ENCODE measurements at regions not wholly inside any gene's neighbourhood (a gene's known extent, or its start where the extent isn't known, plus 50 kb on each side); places are given as distances from the start of the nearest gene placed in this dataset.

GRCh38 chr1:59046134-59046533, 250.8 kb upstream of the FGGY start:
- peak overlapping the region; percentile 87 for H3K27ac Mint-ChIP-seq (ENCODE audit: low read depth)
- no peaks in the 10 kb centered on the region for H3K9me3 Mint-ChIP-seq

GRCh38 chr1:59046730-59047157, 250.2 kb upstream of the FGGY start:
- DNase-seq (ENCODE audit: low spot score in 2 of 2) (peak; percentile 17 to 31), ATAC-seq (replicated peaks; ENCODE audit: extremely low read depth, poor library complexity, severe bottlenecking) (peak; percentile 86)

More at GRCh38 chr1:59046134-59046533, 250.8 kb upstream of the FGGY start:
- DNase-seq (ENCODE audit: low spot score in 2 of 2), result no peak
- no peak for ATAC-seq (replicated peaks; ENCODE audit: extremely low read depth, poor library complexity, severe bottlenecking)
- Mint-ChIP-seq H3K4me3 (peak overlapping the region; percentile 51), H3K4me1 (peaks cover 43% of the 10 kb centered on the region), H3K27me3 (no peaks in the 10 kb centered on the region), H3K36me3 (ENCODE audit: insufficient read depth) (no peaks in the 10 kb centered on the region)

DNA sequence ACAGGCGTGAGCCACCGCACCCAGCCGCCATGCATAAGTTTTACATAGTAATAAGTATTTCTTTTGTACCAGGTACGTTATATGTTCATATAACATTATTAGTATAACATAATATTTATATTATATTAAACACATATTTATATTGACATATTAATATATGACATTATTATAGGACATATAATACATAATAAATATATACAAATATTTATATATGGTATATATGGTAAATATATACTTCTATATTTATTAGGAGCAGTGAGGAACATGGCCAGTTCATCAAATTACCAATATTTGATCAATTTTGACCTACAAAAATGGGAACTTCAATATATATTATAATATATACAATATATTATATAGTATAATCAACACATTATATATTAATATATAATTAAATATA, 245.9 kb upstream of the FGGY start:
- Mint-ChIP-seq H3K4me1 (peaks cover 19% of the 10 kb centered on the region), H3K9me3 (no peaks in the 10 kb centered on the region), H3K36me3 (ENCODE audit: insufficient read depth) (no peaks in the 10 kb centered on the region)

More at GRCh38 chr1:59046730-59047157, 250.2 kb upstream of the FGGY start:
- no peaks in the 10 kb centered on the region for H3K9me3 Mint-ChIP-seq
- H3K36me3 Mint-ChIP-seq (ENCODE audit: insufficient read depth), result no peaks in the 10 kb centered on the region
- H3K4me1 Mint-ChIP-seq, result peaks cover 43% of the 10 kb centered on the region
- peak overlapping the region; percentile 87 for H3K27ac Mint-ChIP-seq (ENCODE audit: low read depth)
- H3K4me3 Mint-ChIP-seq, result peak overlapping the region; percentile 51
- no peaks in the 10 kb centered on the region for H3K27me3 Mint-ChIP-seq

DNA sequence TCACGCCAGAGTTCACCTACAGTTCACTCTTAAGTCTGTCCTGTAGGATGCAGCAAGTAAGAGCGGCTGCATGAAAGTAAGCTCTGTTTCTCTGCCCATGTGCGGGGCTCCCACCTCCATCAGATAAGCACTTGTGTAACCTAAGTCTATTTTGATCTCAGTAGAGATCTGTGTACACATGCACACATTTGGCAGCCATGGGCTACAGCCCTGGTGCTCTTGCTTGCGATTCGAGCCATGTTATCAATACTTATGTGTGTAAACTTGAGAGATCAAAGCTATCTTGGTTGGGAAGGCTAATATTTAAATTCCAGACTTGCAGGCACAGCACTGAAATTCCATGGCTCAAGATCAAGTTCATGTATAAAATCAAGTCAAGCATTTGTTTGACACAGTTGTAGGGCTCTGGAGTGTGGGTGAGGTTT, 244.7 kb upstream of the FGGY start:
- H3K4me1 Mint-ChIP-seq, result peaks cover 8% of the 10 kb centered on the region
- no peaks in the 10 kb centered on the region for H3K27me3 Mint-ChIP-seq
- DNase-seq (ENCODE audit: low spot score in 2 of 2) (no peak), ATAC-seq (replicated peaks; ENCODE audit: extremely low read depth, poor library complexity, severe bottlenecking) (no peak)
- no peak overlapping the region for H3K27ac Mint-ChIP-seq (ENCODE audit: low read depth)
- H3K36me3 Mint-ChIP-seq (ENCODE audit: insufficient read depth), result no peaks in the 10 kb centered on the region
- no peaks in the 10 kb centered on the region for H3K9me3 Mint-ChIP-seq
- no peak overlapping the region for H3K4me3 Mint-ChIP-seq

More for the DNA sequence above, 245.9 kb upstream of the FGGY start:
- ATAC-seq (replicated peaks; ENCODE audit: extremely low read depth, poor library complexity, severe bottlenecking) (no peak), DNase-seq (ENCODE audit: low spot score in 2 of 2) (no peak)
- no peak overlapping the region for H3K4me3 Mint-ChIP-seq
- H3K27me3 Mint-ChIP-seq, result no peaks in the 10 kb centered on the region
- no peak overlapping the region for H3K27ac Mint-ChIP-seq (ENCODE audit: low read depth)

DNA sequence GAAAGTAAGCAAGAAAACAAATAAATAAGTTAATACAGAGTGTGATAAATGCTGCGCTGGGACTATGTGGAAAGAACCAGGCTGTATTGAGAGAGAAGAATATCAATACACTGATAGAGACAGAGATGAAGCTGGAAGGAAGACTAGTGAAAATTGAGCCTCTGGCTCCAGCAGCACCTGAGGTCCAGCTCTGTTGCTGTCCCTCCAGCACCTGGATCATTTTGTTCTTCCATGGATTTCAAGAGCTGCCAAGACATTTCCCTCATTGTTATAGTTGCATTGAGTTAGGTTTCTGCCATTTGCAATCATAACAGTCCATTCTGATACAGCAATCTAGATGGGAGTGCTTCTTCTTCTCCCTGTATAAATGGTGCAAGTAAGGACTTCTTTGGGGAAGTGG, 242.7 kb upstream of the FGGY start:
- DNase-seq (ENCODE audit: low spot score in 2 of 2) (no peak), ATAC-seq (replicated peaks; ENCODE audit: extremely low read depth, poor library complexity, severe bottlenecking) (no peak)
- no peak overlapping the region for H3K4me3 Mint-ChIP-seq
- H3K36me3 Mint-ChIP-seq (ENCODE audit: insufficient read depth), result peaks cover 2% of the 10 kb centered on the region
- no peak overlapping the region for H3K27ac Mint-ChIP-seq (ENCODE audit: low read depth)
- no peaks in the 10 kb centered on the region for H3K4me1 Mint-ChIP-seq
- no peaks in the 10 kb centered on the region for H3K9me3 Mint-ChIP-seq
- H3K27me3 Mint-ChIP-seq, result no peaks in the 10 kb centered on the region

DNA sequence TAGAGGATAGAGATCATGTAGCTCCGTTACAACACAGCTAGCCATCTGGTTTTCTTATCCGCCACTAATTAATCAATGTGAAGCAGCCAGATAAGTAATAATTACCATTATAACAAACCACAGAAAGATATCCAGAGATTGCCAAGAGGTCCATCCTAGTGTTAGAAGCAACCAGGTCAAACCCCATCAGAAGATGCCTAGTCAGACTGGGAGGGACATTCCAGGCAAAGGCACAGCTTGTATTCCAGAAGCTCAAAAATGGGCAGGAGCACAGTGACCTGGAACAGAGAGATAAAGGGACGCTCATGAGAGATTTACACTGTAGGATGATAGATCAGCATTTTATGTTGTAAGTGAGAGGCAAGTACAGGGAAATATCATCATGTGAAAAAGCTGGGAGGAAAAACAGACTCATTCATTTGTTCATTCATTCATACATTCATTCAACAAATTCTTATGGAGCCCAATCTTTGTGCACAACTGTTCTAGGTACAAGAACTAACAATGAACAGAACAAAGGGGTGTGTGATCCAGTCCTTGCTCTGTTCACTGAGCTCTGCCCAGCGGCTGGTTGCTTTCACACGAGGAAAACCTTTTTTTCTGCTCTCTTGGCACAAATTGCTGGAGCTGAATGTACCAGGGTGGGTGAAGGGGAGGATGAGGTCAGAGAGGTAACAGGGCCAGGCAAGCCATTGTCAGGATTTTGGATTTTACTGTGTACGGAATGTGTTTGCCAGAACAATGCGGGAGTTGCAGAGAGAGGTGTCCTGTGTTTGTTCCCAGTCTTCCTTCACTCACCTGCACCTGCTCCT, 240.8 kb upstream of the FGGY start:
- Mint-ChIP-seq H3K27ac (ENCODE audit: low read depth) (no peak overlapping the region), H3K9me3 (no peaks in the 10 kb centered on the region), H3K4me1 (peaks cover 5% of the 10 kb centered on the region), H3K36me3 (ENCODE audit: insufficient read depth) (peaks cover 2% of the 10 kb centered on the region), H3K4me3 (no peak overlapping the region), H3K27me3 (no peaks in the 10 kb centered on the region)
- DNase-seq (ENCODE audit: low spot score in 2 of 2) (no peak), ATAC-seq (replicated peaks; ENCODE audit: extremely low read depth, poor library complexity, severe bottlenecking) (no peak)

GRCh38 chr1:59057211-59057694, 239.6 kb upstream of the FGGY start:
- Mint-ChIP-seq H3K9me3 (no peaks in the 10 kb centered on the region), H3K27ac (ENCODE audit: low read depth) (no peak overlapping the region), H3K27me3 (no peaks in the 10 kb centered on the region), H3K4me1 (peaks cover 16% of the 10 kb centered on the region), H3K4me3 (no peak overlapping the region), H3K36me3 (ENCODE audit: insufficient read depth) (peaks cover 3% of the 10 kb centered on the region)
- DNase-seq (ENCODE audit: low spot score in 2 of 2) (no peak), ATAC-seq (replicated peaks; ENCODE audit: extremely low read depth, poor library complexity, severe bottlenecking) (no peak)

DNA sequence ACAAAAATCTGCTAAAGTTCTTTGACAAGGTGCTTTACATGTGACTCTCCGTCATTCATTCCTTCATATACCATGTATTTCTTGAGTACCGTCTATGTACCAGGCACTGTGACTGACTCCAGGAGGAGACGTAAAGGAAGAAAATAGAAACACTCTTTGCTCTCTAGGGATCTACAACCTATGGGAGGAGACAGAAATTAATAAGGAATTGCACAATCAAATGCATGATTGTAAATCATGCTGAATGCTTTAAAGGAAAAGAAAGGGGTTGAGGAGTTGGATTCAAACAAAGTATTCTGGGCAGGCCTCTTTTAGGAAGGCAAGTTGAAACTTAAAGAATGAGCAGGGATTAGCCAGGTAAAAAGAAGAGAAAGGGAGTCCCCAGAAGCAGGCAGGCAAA, 239.1 kb upstream of the FGGY start:
- H3K4me3 Mint-ChIP-seq, result no peak overlapping the region

GRCh38 chr1:59058665-59059439, 238.0 kb upstream of the FGGY start:
- H3K36me3 Mint-ChIP-seq (ENCODE audit: insufficient read depth), result peaks cover 3% of the 10 kb centered on the region
- no peak overlapping the region for H3K4me3 Mint-ChIP-seq
- H3K9me3 Mint-ChIP-seq, result no peaks in the 10 kb centered on the region
- H3K27ac Mint-ChIP-seq (ENCODE audit: low read depth), result no peak overlapping the region
- H3K4me1 Mint-ChIP-seq, result peaks cover 29% of the 10 kb centered on the region
- H3K27me3 Mint-ChIP-seq, result no peaks in the 10 kb centered on the region
- ATAC-seq (replicated peaks; ENCODE audit: extremely low read depth, poor library complexity, severe bottlenecking), result no peak
- DNase-seq (ENCODE audit: low spot score in 2 of 2), result no peak

More for the DNA sequence above, 239.1 kb upstream of the FGGY start:
- no peak for DNase-seq (ENCODE audit: low spot score in 2 of 2)
- no peak for ATAC-seq (replicated peaks; ENCODE audit: extremely low read depth, poor library complexity, severe bottlenecking)
- H3K27ac Mint-ChIP-seq (ENCODE audit: low read depth), result no peak overlapping the region
- H3K9me3 Mint-ChIP-seq, result no peaks in the 10 kb centered on the region
- no peaks in the 10 kb centered on the region for H3K27me3 Mint-ChIP-seq
- H3K36me3 Mint-ChIP-seq (ENCODE audit: insufficient read depth), result peaks cover 3% of the 10 kb centered on the region
- peaks cover 19% of the 10 kb centered on the region for H3K4me1 Mint-ChIP-seq

- Mint-ChIP-seq H3K27ac (ENCODE audit: low read depth) (no peak overlapping the region), H3K27me3 (no peaks in the 10 kb centered on the region)
These were observed 235.0 kb upstream of the FGGY start for GRCh38 chr1:59061876-59062275.

DNA sequence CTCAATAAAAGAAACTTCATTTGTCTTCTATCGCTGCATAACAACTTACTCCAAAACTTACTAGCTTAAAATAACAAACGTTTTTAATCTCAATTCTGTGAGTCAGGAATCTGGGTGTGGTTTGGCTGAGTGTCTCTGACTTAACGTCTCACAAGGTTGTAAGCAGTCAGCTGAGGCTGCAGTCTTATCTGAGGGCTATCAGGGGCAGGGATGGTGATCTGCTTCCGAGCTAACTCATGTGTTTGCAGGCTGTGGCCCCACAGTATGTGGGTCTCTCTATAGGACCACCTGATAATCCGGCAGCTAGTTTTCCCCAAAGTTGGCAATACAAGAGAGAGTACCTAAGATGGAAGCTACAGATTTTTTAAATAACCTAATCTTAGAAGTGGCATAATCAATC, 234.2 kb upstream of the FGGY start:
- H3K9me3 Mint-ChIP-seq, result no peaks in the 10 kb centered on the region
- no peak overlapping the region for H3K27ac Mint-ChIP-seq (ENCODE audit: low read depth)
- H3K4me3 Mint-ChIP-seq, result no peak overlapping the region
- ATAC-seq (replicated peaks; ENCODE audit: extremely low read depth, poor library complexity, severe bottlenecking) (no peak), DNase-seq (ENCODE audit: low spot score in 2 of 2) (no peak)
- peaks cover 38% of the 10 kb centered on the region for H3K4me1 Mint-ChIP-seq
- peaks cover 1% of the 10 kb centered on the region for H3K36me3 Mint-ChIP-seq (ENCODE audit: insufficient read depth)
- H3K27me3 Mint-ChIP-seq, result no peaks in the 10 kb centered on the region

More at GRCh38 chr1:59061876-59062275, 235.0 kb upstream of the FGGY start:
- DNase-seq (ENCODE audit: low spot score in 2 of 2) (no peak), ATAC-seq (replicated peaks; ENCODE audit: extremely low read depth, poor library complexity, severe bottlenecking) (no peak)
- peaks cover 38% of the 10 kb centered on the region for H3K4me1 Mint-ChIP-seq
- no peaks in the 10 kb centered on the region for H3K9me3 Mint-ChIP-seq
- no peak overlapping the region for H3K4me3 Mint-ChIP-seq
- peaks cover 3% of the 10 kb centered on the region for H3K36me3 Mint-ChIP-seq (ENCODE audit: insufficient read depth)

- peak overlapping the region; percentile 61 for H3K27ac Mint-ChIP-seq (ENCODE audit: low read depth)
- H3K9me3 Mint-ChIP-seq, result no peaks in the 10 kb centered on the region
- peaks cover 38% of the 10 kb centered on the region for H3K4me1 Mint-ChIP-seq
- DNase-seq (ENCODE audit: low spot score in 2 of 2) (no peak), ATAC-seq (replicated peaks; ENCODE audit: extremely low read depth, poor library complexity, severe bottlenecking) (no peak)
- no peaks in the 10 kb centered on the region for H3K27me3 Mint-ChIP-seq
- H3K4me3 Mint-ChIP-seq, result peak overlapping the region; percentile 45
- peaks cover 1% of the 10 kb centered on the region for H3K36me3 Mint-ChIP-seq (ENCODE audit: insufficient read depth)
These were observed 233.4 kb upstream of the FGGY start for GRCh38 chr1:59063501-59063900.
